ENCODE measurements at regions not wholly inside any gene's neighbourhood (a gene's known extent, or its start where the extent isn't known, plus 50 kb on each side); places are given as distances from the start of the nearest gene placed in this dataset.

DNA sequence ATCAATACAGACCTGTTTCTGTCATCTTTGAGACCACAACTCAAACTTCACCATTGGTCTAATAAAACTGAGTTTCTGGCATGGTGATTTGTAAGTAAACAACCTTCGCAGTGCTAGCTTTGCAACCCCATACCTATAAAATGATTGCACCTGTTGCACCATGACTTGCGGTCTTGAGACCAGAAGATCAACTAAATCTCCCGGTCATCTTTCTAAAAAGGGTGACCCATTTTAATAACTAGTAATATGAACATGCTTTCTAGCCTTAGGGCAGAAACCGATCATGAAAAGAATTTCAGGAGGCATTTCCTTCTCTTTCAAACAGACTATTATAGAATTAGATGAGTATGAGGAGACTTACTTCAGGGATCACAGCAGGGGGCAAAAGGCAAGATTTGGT, 151.9 kb upstream of the ZNF385D start:
- H3K27ac ChIP-seq = no peak overlapping the region
- no peaks in the 10 kb centered on the region for H3K27me3 ChIP-seq
- intact Hi-C loops (cut with DNase I; ENCODE audit: low total_unique reads) = no loop called here
- no peaks in the 10 kb centered on the region for H3K4me1 ChIP-seq
- TF ChIP-seq POLR2A (IDR thresholded peaks at IDR 0.05) (no peak), CTCF (IDR thresholded peaks at IDR 0.05) (no peak)
- no peaks in the 10 kb centered on the region for H3K9me3 ChIP-seq
- DNase-seq = no peak
- no peak overlapping the region for H3K4me3 ChIP-seq
- no peaks in the 10 kb centered on the region for H3K36me3 ChIP-seq

DNA sequence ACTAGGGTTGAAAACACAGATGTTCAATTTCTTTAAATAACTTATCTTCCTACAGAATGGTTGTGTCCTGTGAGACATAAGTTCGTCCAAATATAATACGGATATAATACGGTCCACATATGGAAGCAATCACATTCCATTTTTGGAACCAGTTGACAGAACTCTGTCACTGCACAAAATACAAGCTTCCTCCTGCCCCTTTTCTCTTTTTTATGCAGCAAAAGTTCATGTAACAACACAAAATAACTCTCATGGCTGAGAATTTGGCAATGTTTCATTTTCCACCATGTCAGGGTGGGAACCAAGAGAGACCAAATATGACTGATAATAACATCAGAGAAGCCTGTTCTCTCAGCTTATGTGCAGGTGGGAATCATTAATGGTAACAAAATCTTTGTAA, 158.1 kb upstream of the ZNF385D start:
- H3K4me1 ChIP-seq = no peaks in the 10 kb centered on the region
- no peaks in the 10 kb centered on the region for H3K9me3 ChIP-seq
- TF ChIP-seq POLR2A (IDR thresholded peaks at IDR 0.05) (no peak), CTCF (IDR thresholded peaks at IDR 0.05) (no peak)
- H3K27ac ChIP-seq = no peak overlapping the region
- no peak overlapping the region for H3K4me3 ChIP-seq
- intact Hi-C loops (cut with DNase I; ENCODE audit: low total_unique reads) = no loop called here
- no peak for DNase-seq
- H3K27me3 ChIP-seq = no peaks in the 10 kb centered on the region
- H3K36me3 ChIP-seq = no peaks in the 10 kb centered on the region

- intact Hi-C loops (cut with DNase I; ENCODE audit: low total_unique reads) = no loop called here
- no peak for TF ChIP-seq POLR2A (IDR thresholded peaks at IDR 0.05)
- TF ChIP-seq CTCF (IDR thresholded peaks at IDR 0.05) = no peak
- Histone ChIP-seq H3K9me3 (no peaks in the 10 kb centered on the region), H3K27me3 (no peaks in the 10 kb centered on the region), H3K36me3 (no peaks in the 10 kb centered on the region), H3K4me1 (no peaks in the 10 kb centered on the region), H3K27ac (no peak overlapping the region), H3K4me3 (no peak overlapping the region)
- DNase-seq = no peak
These were observed 161.7 kb upstream of the ZNF385D start for GRCh38 chr3:21912711-21913110.

DNA sequence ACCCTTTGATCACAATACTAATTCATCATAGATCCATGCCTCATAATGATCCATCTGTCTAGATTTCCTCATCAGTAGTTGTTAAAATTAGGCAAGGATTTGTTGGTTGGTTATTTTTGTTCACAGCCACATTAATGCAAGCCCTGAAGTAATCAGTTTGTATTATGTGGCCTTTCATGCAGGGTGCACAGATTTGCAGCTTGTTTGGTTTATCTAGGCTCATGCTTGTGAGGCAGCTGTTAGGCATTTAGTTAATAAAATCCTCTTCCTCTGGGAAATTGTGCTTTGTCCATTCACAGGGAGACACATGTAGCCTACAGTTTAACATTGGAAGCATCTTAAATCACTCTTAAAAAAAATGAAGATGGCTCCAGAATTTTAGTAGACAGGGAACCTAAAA, 162.8 kb upstream of the ZNF385D start:
- Histone ChIP-seq H3K27me3 (no peaks in the 10 kb centered on the region), H3K4me3 (no peak overlapping the region), H3K36me3 (no peaks in the 10 kb centered on the region), H3K9me3 (no peaks in the 10 kb centered on the region), H3K4me1 (no peaks in the 10 kb centered on the region), H3K27ac (no peak overlapping the region)
- DNase-seq = no peak
- intact Hi-C loops (cut with DNase I; ENCODE audit: low total_unique reads) = no loop called here
- TF ChIP-seq CTCF (IDR thresholded peaks at IDR 0.05) (no peak), POLR2A (IDR thresholded peaks at IDR 0.05) (no peak)

DNA sequence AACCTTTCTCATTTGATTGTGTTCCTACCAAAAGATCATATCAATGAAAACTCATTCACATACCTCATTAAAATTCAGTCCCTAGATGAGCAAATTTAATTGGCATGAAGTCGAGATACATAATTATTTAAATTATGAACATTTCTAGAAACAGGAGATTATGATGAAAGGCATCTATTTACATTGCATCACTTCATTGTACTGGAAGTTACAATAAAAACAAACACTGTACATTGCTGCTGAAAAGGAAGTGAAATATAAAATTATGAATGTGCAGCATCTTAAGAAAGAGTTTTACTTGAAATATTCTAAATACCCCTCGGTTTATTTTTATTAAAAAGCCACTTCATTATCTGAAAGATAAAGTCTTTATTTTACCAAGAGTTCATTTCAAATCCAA, 163.4 kb upstream of the ZNF385D start:
- Histone ChIP-seq H3K4me3 (no peak overlapping the region), H3K27me3 (no peaks in the 10 kb centered on the region), H3K36me3 (no peaks in the 10 kb centered on the region), H3K9me3 (no peaks in the 10 kb centered on the region), H3K27ac (no peak overlapping the region), H3K4me1 (no peaks in the 10 kb centered on the region)
- TF ChIP-seq POLR2A (IDR thresholded peaks at IDR 0.05) = no peak
- TF ChIP-seq CTCF (IDR thresholded peaks at IDR 0.05) = no peak
- intact Hi-C loops (cut with DNase I; ENCODE audit: low total_unique reads) = no loop called here
- DNase-seq = no peak
